H9 (cell line): ENCODE measurements at regions not wholly inside any gene's neighbourhood (a gene's known extent, or its start where the extent isn't known, plus 50 kb on each side); places are given as distances from the start of the nearest gene placed in this dataset.

ENCODE experiments used
- DNase-seq: peaks from one replicate; pipeline ENCODE4 v3.0.0-alpha.2; 2017
- H2AFZ ChIP-seq: one replicate; pipeline ENCODE4 v1.6.1; 2013; ENCODE audit warnings: mild to moderate bottlenecking, low read length, control low read depth, moderate library complexity
- H2AK5ac ChIP-seq: 2 replicates; pipeline ENCODE4 v1.6.1; 2013; ENCODE audit warnings: low read length, control low read depth, mixed read lengths; ENCODE audit not compliant: insufficient read length
- H2BK120ac ChIP-seq: one replicate; pipeline ENCODE4 v1.6.1; 2013; ENCODE audit warnings: low read depth, mild to moderate bottlenecking, low read length, control low read depth, inconsistent platforms; ENCODE audit not compliant: poor library complexity, severe bottlenecking
- H2BK12ac ChIP-seq: 2 replicates; pipeline ENCODE4 v1.6.1; 2013; ENCODE audit warnings: low read length, control low read depth, mixed read lengths, low read depth; ENCODE audit not compliant: insufficient read length
- H2BK15ac ChIP-seq: 2 replicates; pipeline ENCODE4 v1.6.1; 2013; ENCODE audit warnings: low read depth, low read length, control low read depth
- H2BK20ac ChIP-seq: one replicate; pipeline ENCODE4 v1.6.1; 2013; ENCODE audit warnings: low read depth, mild to moderate bottlenecking, low read length, control low read depth, inconsistent platforms; ENCODE audit not compliant: poor library complexity, severe bottlenecking
- H2BK5ac ChIP-seq: 2 replicates; pipeline ENCODE4 v1.6.1; 2013; ENCODE audit warnings: low read length, control low read depth, mixed read lengths; ENCODE audit not compliant: insufficient read length
- H3K14ac ChIP-seq: 2 replicates; pipeline ENCODE4 v1.6.1; 2013; ENCODE audit warnings: low read length, control low read depth; ENCODE audit not compliant: insufficient read depth
- H3K18ac ChIP-seq: 2 replicates; pipeline ENCODE4 v1.6.1; 2013; ENCODE audit warnings: low read depth, mild to moderate bottlenecking, mixed read lengths, low read length, control low read depth; ENCODE audit not compliant: insufficient read length
- H3K23ac ChIP-seq: 2 replicates; pipeline ENCODE4 v1.6.1; 2013; ENCODE audit warnings: low read length, control low read depth, mixed read lengths, low read depth; ENCODE audit not compliant: insufficient read length
- H3K23me2 ChIP-seq: 2 replicates; pipeline ENCODE4 v1.6.1; 2013; ENCODE audit warnings: low read depth, mild to moderate bottlenecking, mixed read lengths, low read length, control low read depth; ENCODE audit not compliant: insufficient read length, poor library complexity, severe bottlenecking
- H3K27ac ChIP-seq: 2 replicates; pipeline ENCODE4 v1.5.1; 2013; ENCODE audit warnings: low read length, control low read depth, mixed read lengths, low read depth; ENCODE audit not compliant: insufficient read length
- H3K27me3 ChIP-seq: 2 replicates; pipeline ENCODE4 v1.6.1; 2013; ENCODE audit warnings: low read length, control low read depth, inconsistent platforms; ENCODE audit not compliant: insufficient read depth
- H3K4ac ChIP-seq: 2 replicates; pipeline ENCODE4 v1.6.1; 2013; ENCODE audit warnings: low read depth, mild to moderate bottlenecking, control low read depth, inconsistent platforms, low read length, moderate library complexity
- H3K4me1 ChIP-seq: 2 replicates; pipeline ENCODE4 v1.6.1; 2013; ENCODE audit warnings: low read length, control low read depth, inconsistent platforms; ENCODE audit not compliant: insufficient read depth
- H3K4me2 ChIP-seq: 2 replicates; pipeline ENCODE4 v1.6.1; 2013; ENCODE audit warnings: low read length, control low read depth, mixed read lengths; ENCODE audit not compliant: insufficient read length, insufficient read depth
- H3K56ac ChIP-seq: 2 replicates; pipeline ENCODE4 v1.6.1; 2013; ENCODE audit warnings: low read depth, mild to moderate bottlenecking, mixed read lengths, low read length, control low read depth; ENCODE audit not compliant: insufficient read length
- H3K79me1 ChIP-seq: 2 replicates; pipeline ENCODE4 v1.6.1; 2013; ENCODE audit warnings: low read depth, mild to moderate bottlenecking, moderate library complexity, low read length, control low read depth, inconsistent platforms; ENCODE audit not compliant: insufficient read depth, poor library complexity, severe bottlenecking
- H3K79me2 ChIP-seq: 2 replicates; pipeline ENCODE4 v1.6.1; 2013; ENCODE audit warnings: low read length, control low read depth, inconsistent platforms; ENCODE audit not compliant: insufficient read depth
- H3K9ac ChIP-seq: 2 replicates; pipeline ENCODE4 v1.6.1; 2013; ENCODE audit warnings: low read length, control low read depth, mixed read lengths; ENCODE audit not compliant: insufficient read length; ENCODE audit errors: extremely low read depth
- H3K9me3 ChIP-seq: one replicate; pipeline ENCODE4 v1.6.1; 2013; ENCODE audit warnings: low read depth, low read length, inconsistent platforms; ENCODE audit not compliant: control insufficient read depth
- H3T11ph ChIP-seq: one replicate; pipeline ENCODE4 v1.6.1; 2013; ENCODE audit warnings: mild to moderate bottlenecking, low read length, control low read depth, inconsistent platforms
- H4K20me1 ChIP-seq: one replicate; pipeline ENCODE4 v1.6.1; 2013; ENCODE audit not compliant: control insufficient read depth, insufficient read length, insufficient read depth
- H4K5ac ChIP-seq: 2 replicates; pipeline ENCODE4 v1.6.1; 2013; ENCODE audit warnings: low read depth, mild to moderate bottlenecking, mixed read lengths, low read length, control low read depth; ENCODE audit not compliant: insufficient read length
- H4K8ac ChIP-seq: replicated peaks from 2 replicates; pipeline ENCODE4 v1.6.1; 2013; ENCODE audit warnings: low read length, control low read depth, mixed read lengths, low read depth; ENCODE audit not compliant: insufficient read length
- H4K91ac ChIP-seq: 2 replicates; pipeline ENCODE4 v1.6.1; 2013; ENCODE audit warnings: low read depth, mild to moderate bottlenecking, moderate library complexity, mixed read lengths, low read length, control low read depth; ENCODE audit not compliant: insufficient read length
- H3K27ac Mint-ChIP-seq, 3 experiments: 2 replicates in 2 of 3; 3 replicates in 1 of 3; pipeline ENCODE4 v1.8.0; 2020 to 2021; ENCODE audit warnings: mixed read lengths in 3 of 3, mild to moderate bottlenecking in 1 of 3, moderate library complexity in 1 of 3
- H3K27me3 Mint-ChIP-seq: 2 replicates; pipeline ENCODE4 v1.8.0; 2021; ENCODE audit warnings: low read depth, mild to moderate bottlenecking, moderate library complexity, mixed read lengths
- H3K36me3 Mint-ChIP-seq, 3 experiments: 2 replicates in 2 of 3; 3 replicates in 1 of 3; pipeline ENCODE4 v1.8.0; 2020 to 2021; ENCODE audit warnings: low read depth in 3 of 3, mixed read lengths in 3 of 3; ENCODE audit not compliant: insufficient read depth in 1 of 3
- H3K4me1 Mint-ChIP-seq, 2 experiments: 2 replicates each; pipeline ENCODE4 v1.8.0; 2020; ENCODE audit warnings: mixed read lengths in 2 of 2
- H3K4me3 Mint-ChIP-seq, 2 experiments: 2 replicates in 1 of 2; 3 replicates in 1 of 2; pipeline ENCODE4 v1.8.0; 2020 to 2021; ENCODE audit warnings: mild to moderate bottlenecking in 2 of 2, mixed read lengths in 2 of 2, moderate library complexity in 1 of 2
- H3K9me3 Mint-ChIP-seq, 2 experiments: 2 replicates in 1 of 2; 3 replicates in 1 of 2; pipeline ENCODE4 v1.8.0; 2020; ENCODE audit warnings: mild to moderate bottlenecking in 2 of 2, mixed read lengths in 2 of 2, moderate library complexity in 1 of 2
- CTCF ChIP-seq: fragments of 200-600 bp; sonication (generic); conservative IDR thresholded peaks from 3 replicates; pipeline ENCODE4 v1.8.0; 2021; ENCODE audit warnings: antibody characterized with exemption, mild to moderate bottlenecking
- WGBS: extraction: QIAGEN DNeasy Blood & Tissue Kit; methylation state at CpG from one replicate; pipeline ENCODE4 v1.1.7; 2013; ENCODE audit warnings: missing lambda C conversion rate, low lambda C conversion rate, mixed read lengths; ENCODE audit not compliant: insufficient read length; ENCODE audit errors: extremely low coverage; 5-methylcytosine and 5-hydroxymethylcytosine counted together

GRCh38 chr11:42234451-42234951 is 775.0 kb upstream of the LRRC4C start:
- no peaks in the 10 kb centered on the region for H3K27me3 Mint-ChIP-seq
- no peak overlapping the region for H2AFZ ChIP-seq
- H3K23me2 ChIP-seq: no peaks in the 10 kb centered on the region
- no peak overlapping the region for H3K4me3 Mint-ChIP-seq
- no peaks in the 10 kb centered on the region for H4K20me1 ChIP-seq
- H3K9ac ChIP-seq: no peak overlapping the region
- no peak overlapping the region for H3T11ph ChIP-seq
- no CpG with 5 or more reads among the region's 1 CpG for WGBS
- no peak overlapping the region for H3K4ac ChIP-seq
- no peak overlapping the region for H3K4me2 ChIP-seq
- no peaks in the 10 kb centered on the region for H3K9me3 Mint-ChIP-seq
- no peak overlapping the region for H2BK20ac ChIP-seq
- no peak overlapping the region for H3K56ac ChIP-seq
- no peak overlapping the region for H4K5ac ChIP-seq
- no peak overlapping the region for H3K14ac ChIP-seq
- no peaks in the 10 kb centered on the region for H3K79me2 ChIP-seq
- no peak overlapping the region for H2BK15ac ChIP-seq
- no peak overlapping the region for H4K91ac ChIP-seq
- H3K27ac ChIP-seq: peak overlapping the region; percentile 41
- no peak overlapping the region for H2BK12ac ChIP-seq
- no peak overlapping the region for H2BK120ac ChIP-seq
- H3K4me1 Mint-ChIP-seq: peaks cover 35 to 38% of the 10 kb centered on the region in 2 experiments
- DNase-seq: no peak
- H3K23ac ChIP-seq: no peak overlapping the region
- H2AK5ac ChIP-seq: no peak overlapping the region
- peaks cover 8% of the 10 kb centered on the region for H3K4me1 ChIP-seq
- no peaks in the 10 kb centered on the region for H3K36me3 Mint-ChIP-seq
- H3K27me3 ChIP-seq: no peaks in the 10 kb centered on the region
- no peaks in the 10 kb centered on the region for H3K79me1 ChIP-seq
- H2BK5ac ChIP-seq: no peak overlapping the region
- no peak overlapping the region for H4K8ac ChIP-seq
- peak overlapping the region; percentile 31 to 92 (median 70); a peak in 5 of 7 replicates for H3K27ac Mint-ChIP-seq
- H3K9me3 ChIP-seq: no peaks in the 10 kb centered on the region
- TF ChIP-seq CTCF: no peak
- H3K18ac ChIP-seq: no peak overlapping the region
